Neural progenitor cell (in vitro differentiated cells): ENCODE measurements at regions not wholly inside any gene's neighbourhood (a gene's known extent, or its start where the extent isn't known, plus 50 kb on each side); places are given as distances from the start of the nearest gene placed in this dataset.
"Not testable (repeated sequence)": the region's sequence is repeated elsewhere in the genome, so short reads cannot be mapped to it uniquely, and the experiment has no call there.

Source experiments
- EZH2 ChIP-seq: fragments of 200-600 bp; sonication (generic); IDR thresholded peaks from 2 replicates; pipeline ENCODE4 v1.6.1; 2017; ENCODE audit warnings: antibody characterized with exemption, mild to moderate bottlenecking, moderate library complexity
- TF ChIP-seq, protein P1 (sequence below): fragments of 200-600 bp; sonication (generic); IDR thresholded peaks from 2 replicates; pipeline ENCODE4 v1.5.1; 2017; ENCODE audit warnings: antibody characterized with exemption, mild to moderate bottlenecking

DNA sequence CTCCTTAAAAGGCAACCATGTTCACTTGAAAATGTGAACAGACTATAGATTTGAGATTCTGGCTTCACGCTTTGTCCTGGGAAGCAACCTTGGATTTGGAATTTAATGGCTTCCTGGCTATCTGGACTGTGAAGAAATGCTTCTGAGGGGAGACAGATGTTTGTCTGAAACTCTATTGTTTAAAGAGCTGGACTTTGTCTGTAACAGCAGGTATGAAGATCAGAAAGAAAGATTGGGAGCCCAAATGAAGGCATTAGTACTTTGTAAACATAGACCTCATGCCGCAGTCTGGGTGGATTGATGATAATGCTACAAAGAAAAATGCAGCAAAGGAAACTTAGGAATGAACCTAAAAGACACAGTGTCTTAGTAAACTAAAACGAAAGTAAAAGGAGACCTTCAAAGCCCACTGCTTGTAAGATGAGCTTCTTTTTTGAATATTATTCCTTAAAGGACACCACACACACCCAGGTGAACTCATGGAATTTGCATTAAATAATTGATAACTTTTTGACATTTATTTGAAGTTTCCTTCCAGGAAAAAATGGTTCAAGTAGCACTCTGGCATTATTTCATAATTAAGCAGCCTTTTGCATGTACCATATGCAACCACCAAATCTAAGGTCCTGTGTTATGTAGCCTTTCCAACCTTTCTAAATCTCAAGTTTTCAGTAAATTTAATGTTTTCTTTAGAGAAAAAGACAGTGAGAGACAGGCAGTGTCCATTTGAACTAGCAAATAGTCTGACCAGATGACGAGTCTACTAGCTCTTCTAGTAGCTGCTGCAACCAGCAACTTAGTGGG lies 119.9 kb downstream of the SPDYE17 start:
- not testable (repeated sequence) for TF ChIP-seq EZH2
- TF ChIP-seq, protein P1, sequence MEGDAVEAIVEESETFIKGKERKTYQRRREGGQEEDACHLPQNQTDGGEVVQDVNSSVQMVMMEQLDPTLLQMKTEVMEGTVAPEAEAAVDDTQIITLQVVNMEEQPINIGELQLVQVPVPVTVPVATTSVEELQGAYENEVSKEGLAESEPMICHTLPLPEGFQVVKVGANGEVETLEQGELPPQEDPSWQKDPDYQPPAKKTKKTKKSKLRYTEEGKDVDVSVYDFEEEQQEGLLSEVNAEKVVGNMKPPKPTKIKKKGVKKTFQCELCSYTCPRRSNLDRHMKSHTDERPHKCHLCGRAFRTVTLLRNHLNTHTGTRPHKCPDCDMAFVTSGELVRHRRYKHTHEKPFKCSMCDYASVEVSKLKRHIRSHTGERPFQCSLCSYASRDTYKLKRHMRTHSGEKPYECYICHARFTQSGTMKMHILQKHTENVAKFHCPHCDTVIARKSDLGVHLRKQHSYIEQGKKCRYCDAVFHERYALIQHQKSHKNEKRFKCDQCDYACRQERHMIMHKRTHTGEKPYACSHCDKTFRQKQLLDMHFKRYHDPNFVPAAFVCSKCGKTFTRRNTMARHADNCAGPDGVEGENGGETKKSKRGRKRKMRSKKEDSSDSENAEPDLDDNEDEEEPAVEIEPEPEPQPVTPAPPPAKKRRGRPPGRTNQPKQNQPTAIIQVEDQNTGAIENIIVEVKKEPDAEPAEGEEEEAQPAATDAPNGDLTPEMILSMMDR: not testable (repeated sequence)
